T-helper 22 cell (primary cell): ENCODE measurements at regions not wholly inside any gene's neighbourhood (a gene's known extent, or its start where the extent isn't known, plus 50 kb on each side); places are given as distances from the start of the nearest gene placed in this dataset.
"Not testable (repeated sequence)": the region's sequence is repeated elsewhere in the genome, so short reads cannot be mapped to it uniquely, and the experiment has no call there.

Experiments
- DNase-seq: peaks from one replicate; pipeline ENCODE4 v3.0.0-alpha.2; 2020; ENCODE audit warnings: low read depth

- DNase-seq = no peak
Measured at GRCh38 chr11:11003226-11003625, 145.4 kb upstream of the ZBED5 start.

GRCh38 chr11:11000579-11001283 lies 142.9 kb upstream of the ZBED5 start:
- no peak for DNase-seq

GRCh38 chr11:10998674-10999073 lies 140.8 kb upstream of the ZBED5 start:
- DNase-seq = no peak

- DNase-seq = no peak
Measured at GRCh38 chr11:10996678-10997077, 138.8 kb upstream of the ZBED5 start.

GRCh38 chr11:10993640-10994039 lies 135.8 kb upstream of the ZBED5 start:
- DNase-seq = no peak

GRCh38 chr11:10993186-10993585 lies 135.3 kb upstream of the ZBED5 start:
- DNase-seq = no peak

GRCh38 chr11:10991393-10991792 lies 133.5 kb upstream of the ZBED5 start:
- DNase-seq = no peak

- DNase-seq = no peak
Measured at GRCh38 chr11:10990637-10991193, 132.9 kb upstream of the ZBED5 start.

GRCh38 chr11:10990160-10990559 lies 132.3 kb upstream of the ZBED5 start:
- no peak for DNase-seq

GRCh38 chr11:10986006-10986405 lies 128.2 kb upstream of the ZBED5 start:
- no peak for DNase-seq

- no peak for DNase-seq
Measured at GRCh38 chr11:10984742-10985141, 126.9 kb upstream of the ZBED5 start.

- no peak for DNase-seq
Measured at GRCh38 chr11:10984250-10984649, 126.4 kb upstream of the ZBED5 start.

GRCh38 chr11:10982704-10983510 lies 125.1 kb upstream of the ZBED5 start:
- DNase-seq = no peak

GRCh38 chr11:10979529-10979928 lies 121.7 kb upstream of the ZBED5 start:
- no peak for DNase-seq

GRCh38 chr11:10978198-10978597 lies 120.3 kb upstream of the ZBED5 start:
- no peak for DNase-seq

GRCh38 chr11:10975287-10975721 lies 117.5 kb upstream of the ZBED5 start:
- no peak for DNase-seq

GRCh38 chr11:10973416-10973815 lies 115.6 kb upstream of the ZBED5 start:
- DNase-seq = no peak

GRCh38 chr11:10970926-10971325 lies 113.1 kb upstream of the ZBED5 start:
- no peak for DNase-seq

- DNase-seq = no peak
Measured at GRCh38 chr11:10969387-10969786, 111.5 kb upstream of the ZBED5 start.

GRCh38 chr11:10956884-10957283 lies 99.0 kb upstream of the ZBED5 start:
- DNase-seq = not testable (repeated sequence)

- DNase-seq = no peak
Measured at GRCh38 chr11:10955616-10956015, 97.8 kb upstream of the ZBED5 start.

GRCh38 chr11:10954184-10954583 lies 96.3 kb upstream of the ZBED5 start:
- DNase-seq = no peak

- no peak for DNase-seq
Measured at GRCh38 chr11:10952872-10953271, 95.0 kb upstream of the ZBED5 start.
